Ecto neural progenitor cell (in vitro differentiated cells): ENCODE measurements at regions not wholly inside any gene's neighbourhood (a gene's known extent, or its start where the extent isn't known, plus 50 kb on each side); places are given as distances from the start of the nearest gene placed in this dataset.
A peak's percentile ranks its signal among the peaks of the same experiment; 100 is the strongest.

Experiments
- DNase-seq: peaks from one replicate; pipeline ENCODE4 v3.0.0-alpha.2; 2018; ENCODE audit warnings: low spot score

DNA sequence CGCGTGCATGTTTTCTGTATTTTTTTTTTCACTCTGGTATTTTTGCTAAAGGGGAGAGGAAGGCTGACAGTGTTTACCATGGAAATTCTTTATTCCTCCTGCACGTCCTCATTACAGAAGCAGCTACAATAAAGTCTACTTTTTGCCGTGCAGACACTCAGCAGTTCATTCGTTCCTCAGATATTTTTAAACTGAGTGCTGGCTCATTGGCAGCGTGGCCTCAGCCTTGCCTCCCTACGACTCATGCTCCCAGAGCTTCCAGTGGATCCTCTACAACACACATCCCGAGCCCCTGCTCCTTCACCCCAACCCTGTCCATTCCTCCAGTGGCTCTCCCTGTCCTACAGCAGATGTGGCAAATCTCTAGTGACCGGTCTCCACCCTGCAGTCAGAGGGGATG, 239.2 kb upstream of the ZMIZ1 start:
- no peak for DNase-seq

DNA sequence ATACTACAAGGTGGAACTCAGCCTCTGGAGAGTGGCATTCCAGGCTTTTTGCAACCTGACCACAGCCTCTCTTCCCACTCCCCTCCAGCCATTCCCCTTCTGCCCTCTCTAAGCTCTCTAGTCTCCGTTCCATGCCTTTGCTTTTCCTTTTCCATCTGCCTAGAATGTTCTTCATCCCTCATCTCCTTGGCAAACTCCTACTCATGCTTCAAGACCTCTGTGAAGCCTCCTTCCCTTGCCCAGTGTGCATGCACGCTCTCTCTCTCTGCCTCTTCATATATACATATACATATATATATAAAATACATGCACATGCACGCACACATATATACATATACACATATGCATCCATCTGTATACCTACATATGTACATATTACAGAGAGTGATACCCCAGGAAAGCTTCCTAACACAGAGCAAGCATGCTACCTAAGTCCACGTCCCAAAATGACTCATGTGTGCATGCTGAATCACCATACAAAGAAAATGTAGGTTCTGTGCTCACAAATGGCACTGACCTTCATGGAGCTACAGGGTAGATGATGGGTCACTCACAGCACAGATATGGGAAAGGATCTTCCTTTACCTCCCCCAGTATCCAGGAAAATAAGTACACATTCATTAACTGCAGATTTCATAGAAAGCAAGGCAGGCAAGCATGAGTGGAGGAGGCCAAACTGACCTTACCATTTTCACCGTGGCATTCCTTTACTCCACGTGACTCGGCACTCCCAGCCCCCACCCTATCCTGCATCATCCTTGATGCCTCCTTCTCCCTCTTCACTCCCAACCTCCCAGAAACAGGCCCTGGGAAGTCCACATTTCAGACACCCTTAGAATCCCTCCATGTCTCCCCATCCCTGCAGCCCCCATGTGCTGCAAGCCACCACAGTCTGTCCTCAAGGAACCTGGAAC, 238.4 kb upstream of the ZMIZ1 start:
- DNase-seq, result no peak

DNA sequence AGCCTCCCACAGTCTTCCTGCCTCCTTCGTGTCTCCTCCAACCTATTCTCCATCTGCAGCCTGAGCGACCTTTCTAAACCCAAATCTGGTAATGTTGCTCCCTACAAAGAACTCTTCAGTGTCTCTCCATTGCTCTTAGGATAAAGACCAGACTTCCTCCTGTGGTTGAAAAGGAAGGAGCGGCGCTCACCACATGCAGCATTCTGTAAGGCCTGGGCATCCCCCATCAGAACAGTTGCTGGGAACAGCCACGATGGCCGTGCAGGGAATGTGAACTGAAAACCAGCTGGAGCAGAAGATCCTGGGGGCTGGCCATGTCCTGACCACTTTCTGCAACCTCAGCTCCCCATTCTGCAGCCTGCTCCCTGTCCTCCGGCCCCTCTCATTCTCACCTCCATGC, 237.8 kb upstream of the ZMIZ1 start:
- DNase-seq, result no peak

DNA sequence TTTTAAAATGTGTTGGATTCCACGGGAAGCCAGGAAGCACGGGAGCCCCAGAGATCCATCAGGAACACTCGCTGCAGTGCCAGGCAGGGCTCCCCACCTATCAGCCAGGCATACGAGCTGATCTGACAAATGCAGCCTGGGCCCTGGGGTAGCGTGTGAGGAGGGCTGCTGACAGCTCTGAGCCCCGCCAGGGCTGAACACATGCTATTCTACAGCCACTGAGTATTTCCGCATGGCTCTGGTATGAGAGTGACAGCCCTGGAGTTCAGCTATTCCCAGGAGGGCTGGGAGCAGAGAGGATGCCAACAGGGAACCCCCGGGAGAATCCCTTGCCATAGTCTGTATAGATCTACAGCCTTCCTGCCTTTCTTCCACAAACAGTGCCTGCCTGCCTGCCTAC, 237.3 kb upstream of the ZMIZ1 start:
- DNase-seq, result no peak

DNA sequence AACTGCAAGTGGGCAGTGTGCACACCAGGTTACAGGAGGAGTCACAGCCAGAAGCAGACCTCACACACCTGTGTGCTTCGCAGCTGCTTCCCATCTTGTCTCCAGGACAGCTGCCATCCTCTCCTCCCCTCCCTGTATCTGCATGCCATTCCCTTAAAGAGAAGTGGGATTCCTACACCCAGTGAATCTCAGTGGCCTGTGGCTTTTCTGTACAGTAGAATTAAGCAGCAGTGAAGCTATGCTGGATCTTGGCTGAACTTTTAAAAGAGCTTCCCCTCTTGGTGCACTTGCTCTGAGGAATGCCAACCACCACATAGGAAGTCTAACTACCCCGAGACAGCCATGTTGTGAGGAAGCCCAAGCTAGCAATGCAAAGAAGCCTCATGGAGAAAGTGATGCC, 236.5 kb upstream of the ZMIZ1 start:
- DNase-seq, result no peak

DNA sequence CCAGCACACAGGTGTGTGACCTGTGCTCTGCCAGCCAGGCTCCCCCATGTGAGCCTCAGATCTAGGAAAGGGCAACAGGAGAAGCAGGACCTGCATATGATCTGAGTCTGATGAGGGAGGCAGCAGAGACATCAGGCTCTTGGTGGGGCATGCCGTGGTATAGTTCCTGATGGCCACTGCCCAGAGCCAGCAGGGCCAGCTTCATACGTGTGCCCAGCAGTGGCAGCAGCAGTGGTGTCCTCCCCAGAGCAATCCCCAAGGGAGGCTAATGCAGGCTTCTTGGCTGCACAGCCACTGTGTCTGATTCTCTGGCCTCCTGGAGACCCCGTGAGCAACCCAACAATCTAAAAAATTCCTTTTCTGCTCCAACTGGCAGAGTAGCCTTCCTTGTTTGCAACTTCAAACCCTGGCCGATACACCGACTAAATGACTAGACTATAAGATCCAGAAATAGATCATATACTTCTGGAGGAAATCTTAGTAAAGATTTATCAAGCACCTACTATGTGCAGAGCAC, 230.6 kb upstream of the ZMIZ1 start:
- no peak for DNase-seq

DNA sequence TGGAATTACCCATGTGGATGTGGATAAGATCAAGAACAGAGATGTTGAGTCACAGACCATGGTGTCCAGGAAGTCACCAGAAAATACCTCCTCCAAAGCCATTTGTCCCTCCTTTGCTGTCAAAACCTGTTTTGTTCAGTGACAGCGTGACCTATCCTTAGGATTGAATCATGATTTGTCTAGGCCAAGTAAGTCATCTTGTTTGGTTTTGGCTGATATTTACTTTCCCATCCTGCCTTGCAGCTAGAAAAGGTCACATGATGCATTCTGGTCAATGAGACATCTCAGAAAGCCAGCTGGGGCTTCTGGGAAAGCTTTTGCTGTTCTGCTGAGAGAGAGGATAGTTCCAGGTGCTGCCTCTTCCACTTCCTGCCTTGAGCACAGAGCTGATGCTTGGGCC, 225.3 kb upstream of the ZMIZ1 start:
- DNase-seq, result no peak

DNA sequence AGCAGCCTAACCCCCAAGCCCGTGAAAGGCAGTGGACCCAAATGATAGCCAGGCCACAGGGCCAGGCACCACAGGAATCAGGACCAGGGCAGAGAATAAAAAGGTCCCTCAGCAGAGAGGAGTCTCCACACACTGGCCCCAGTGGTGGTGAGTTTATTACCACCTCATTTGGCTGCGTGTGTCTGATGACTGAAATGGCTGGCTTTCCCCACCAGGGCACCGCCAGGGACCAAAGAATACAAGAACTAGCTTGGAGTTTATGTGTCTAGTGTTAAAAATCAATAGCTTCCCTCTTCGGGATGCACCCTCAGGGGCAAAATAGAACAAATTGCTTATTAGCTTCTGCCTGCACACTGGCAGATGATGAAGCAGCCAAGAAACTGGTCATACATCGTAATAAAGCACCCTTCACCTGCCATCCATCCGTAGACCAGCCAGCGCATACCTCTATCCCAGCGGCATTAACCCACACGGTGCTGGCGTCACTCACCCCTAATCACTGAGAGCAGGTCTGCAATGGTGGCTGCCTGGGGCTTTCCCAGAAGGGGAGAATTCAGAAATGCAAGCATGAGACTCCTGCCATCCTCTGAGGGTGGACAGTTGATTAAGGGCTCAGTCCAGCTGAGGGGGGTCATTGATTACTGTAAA, 223.7 kb upstream of the ZMIZ1 start:
- no peak for DNase-seq

DNA sequence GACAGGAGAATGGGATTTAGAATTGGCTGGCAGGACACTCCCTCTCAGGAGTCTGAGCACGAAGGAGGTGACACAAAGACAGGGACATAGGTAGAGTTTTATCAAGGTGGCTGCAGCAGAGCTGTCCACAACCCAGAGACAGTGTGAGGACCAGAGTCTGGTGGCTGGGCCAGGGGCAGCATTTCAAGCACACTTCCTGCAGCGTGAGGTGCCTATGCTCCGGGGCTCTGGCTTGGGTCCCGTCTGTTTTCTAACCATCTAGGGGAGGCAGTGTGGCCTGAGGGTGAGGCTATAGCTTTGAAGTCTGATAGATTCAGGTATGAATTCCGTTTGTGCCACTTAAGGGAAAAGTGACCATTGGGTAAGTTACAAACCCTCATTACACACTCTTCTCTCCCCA, 222.7 kb upstream of the ZMIZ1 start:
- no peak for DNase-seq

DNA sequence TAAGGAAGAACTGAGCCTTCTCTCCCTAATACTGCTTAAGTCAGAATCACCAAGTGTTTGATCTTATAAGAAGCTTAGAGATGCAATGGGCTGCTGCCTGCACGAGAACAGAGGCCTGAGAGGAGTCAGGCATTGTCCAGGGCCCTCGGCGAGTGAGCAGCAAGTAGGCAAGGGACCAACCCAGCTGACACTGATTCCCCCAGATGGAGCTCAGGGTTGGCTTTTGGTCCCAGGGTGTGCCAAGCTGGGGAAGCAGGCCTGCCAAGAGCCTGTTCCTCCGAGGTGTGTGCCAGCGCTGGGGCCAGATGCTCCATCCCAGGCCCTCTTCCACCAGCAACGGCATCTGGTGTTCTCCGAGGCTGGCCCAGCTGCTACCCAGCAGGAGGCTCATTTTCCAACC, 222.0 kb upstream of the ZMIZ1 start:
- no peak for DNase-seq

DNA sequence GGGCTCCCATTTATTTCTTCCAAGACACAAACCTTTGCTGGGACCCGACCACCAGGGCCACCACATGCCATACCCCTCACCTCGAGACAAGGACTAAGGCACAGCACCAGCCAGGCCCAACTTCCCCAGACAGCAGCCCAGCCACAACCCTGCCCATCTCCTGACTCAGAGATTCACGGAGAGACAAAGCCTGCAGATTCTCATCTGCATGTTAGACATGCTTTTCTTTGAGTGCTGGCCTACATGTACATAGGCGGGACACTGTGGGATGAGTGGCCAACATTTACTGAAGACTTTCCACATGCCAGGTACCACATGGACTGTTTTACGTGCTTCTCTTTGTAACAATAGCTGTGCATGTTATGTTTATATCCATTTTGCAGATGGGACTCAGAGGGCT, 221.3 kb upstream of the ZMIZ1 start:
- DNase-seq, result no peak

DNA sequence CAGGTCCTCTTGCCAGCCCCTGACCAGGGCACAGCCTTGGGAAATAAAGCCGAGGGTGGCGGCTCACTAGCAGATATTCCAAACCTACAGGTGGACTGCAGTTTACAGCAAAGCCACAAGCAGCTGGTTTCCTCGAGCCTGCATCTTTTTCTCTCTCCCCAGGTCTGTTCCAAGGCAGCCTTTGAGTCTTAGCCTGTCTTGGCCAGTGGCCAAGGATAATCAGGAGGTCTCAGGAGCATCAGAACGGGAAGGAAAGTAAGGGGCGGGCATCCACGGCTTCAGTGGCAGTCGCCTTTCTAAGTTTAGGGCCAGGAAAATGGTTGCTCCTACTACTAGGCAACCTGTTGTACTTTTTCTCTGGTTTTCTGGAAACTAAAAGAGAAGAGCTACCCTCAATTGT, 219.7 kb upstream of the ZMIZ1 start:
- no peak for DNase-seq

DNA sequence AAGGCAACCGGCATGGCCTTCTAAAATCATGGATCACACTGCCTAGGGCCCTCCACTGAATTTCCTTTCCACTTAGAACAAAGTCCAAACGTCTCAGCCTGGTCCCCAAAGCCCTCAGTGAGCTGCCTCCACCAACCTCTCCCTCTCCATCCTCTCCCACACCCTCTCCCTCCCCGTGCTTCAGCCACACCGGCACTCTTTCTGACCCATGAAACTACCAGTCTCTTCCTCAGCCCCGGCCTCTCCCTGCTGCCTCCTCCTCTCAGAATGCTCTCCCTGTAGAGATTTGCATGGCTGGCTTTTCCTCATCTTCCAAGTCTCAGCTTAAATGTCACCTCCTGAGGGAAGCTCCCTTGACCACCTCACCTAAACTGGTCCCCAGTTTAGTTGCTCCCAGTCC, 219.0 kb upstream of the ZMIZ1 start:
- DNase-seq, result no peak

DNA sequence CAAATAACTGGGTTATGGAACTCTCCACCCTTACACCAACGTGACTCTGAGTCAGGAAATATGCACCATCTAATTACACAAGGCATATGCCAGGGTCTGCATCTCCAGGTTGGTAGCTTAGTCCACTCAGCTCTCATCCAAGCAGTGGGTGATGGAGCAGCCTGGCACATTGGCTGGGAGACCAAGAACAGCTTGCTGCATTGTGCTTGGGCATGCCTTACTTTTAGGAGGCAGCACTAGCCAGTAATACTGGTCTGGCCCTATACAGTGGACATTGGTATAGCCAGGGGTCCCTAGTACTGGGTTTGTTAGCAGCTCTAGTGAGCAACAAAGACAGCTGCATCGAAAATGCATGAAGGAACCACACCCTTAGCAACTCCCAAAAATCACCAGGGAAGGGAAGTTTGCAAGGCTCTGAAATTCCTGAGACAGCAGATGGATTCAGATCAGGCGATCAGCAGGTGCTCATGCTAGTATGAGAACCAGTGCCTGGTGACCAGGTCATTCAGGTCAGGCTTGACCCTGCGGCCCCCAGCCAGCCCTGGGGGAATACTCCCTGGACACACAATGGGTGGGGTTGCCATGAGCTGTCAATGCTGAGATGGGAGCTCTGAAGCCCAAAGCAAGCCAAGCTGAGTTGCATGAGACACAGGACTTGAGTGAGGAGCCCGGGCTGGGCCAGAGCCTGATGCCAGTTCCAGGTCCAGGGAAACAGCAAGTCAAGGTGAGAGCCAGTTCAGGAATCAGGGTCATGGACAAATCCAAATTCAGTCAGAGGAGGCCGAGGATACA, 217.9 kb upstream of the ZMIZ1 start:
- DNase-seq, result no peak

DNA sequence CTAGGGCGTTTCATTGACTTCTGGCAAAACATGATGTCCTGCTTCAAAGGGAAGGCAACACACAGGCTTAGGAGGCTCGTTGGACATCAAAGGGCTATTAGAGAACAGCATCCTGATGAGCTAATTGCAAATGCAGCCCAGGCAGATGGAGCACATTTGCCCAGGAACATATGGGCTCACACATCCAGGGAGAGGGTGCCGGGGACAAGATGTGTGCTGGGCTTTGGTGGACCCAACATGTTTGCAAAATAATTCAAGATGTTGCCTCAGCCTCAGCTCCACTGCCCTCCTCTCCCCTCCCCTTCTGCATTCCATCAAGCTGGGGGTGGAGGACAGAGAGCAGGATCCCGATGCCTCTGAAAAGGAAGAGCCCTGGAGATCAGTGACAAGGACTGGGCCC, 217.1 kb upstream of the ZMIZ1 start:
- no peak for DNase-seq

DNA sequence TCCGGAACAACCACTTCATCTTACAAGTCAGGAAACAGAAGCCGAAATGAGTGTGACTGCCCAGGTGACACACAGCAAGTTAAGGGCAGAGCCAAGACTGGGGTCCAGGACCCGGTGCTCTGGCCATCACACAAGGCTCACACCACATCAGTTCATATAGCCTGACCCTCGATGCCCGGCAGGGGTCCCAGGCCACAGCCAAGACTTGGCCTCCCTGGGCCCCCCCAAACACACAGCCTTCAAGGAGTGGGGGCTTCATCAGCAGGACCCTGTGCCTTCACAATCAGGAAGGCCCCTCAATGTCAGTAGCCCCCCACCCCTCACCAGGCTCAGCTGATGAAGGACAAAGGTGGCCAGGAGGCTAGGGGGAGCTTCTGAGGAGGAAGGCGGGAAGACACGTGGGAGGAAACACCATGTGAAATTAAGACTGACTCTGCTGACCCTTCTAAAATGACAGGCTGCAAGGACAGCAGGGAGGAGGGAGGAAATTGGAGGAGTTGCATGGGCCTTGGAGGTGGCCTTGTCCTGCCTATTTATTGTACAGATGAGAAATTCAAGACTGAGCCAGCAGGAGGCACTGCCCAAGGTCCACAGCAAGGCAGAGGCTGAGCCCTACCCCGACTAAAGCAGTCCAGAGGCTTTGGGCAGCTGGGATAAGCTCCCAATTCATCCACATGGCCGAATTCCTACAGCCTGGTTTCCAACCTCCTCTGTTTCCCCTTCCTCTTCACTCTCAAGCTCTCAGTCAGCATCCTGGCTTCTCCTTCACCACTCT, 216.1 kb upstream of the ZMIZ1 start:
- DNase-seq, result peak; percentile 64

DNA sequence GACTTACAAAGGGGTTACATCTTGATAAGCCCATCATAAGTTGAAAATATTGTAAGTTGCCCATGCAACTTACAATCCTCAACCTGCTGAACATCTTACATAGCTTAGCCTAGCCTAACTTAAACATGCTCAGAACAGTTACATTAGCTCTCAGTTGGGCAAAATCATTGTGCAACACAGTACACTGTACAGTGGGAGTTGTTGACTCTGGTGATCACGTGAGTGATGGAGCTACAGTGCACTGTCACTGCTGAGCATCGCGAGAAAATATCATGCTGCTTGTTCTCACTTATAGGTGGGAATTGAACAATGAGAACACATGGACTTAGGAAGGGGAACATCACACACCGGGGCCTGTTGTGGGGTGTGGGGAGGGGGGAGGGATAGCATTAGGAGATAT, 214.9 kb upstream of the ZMIZ1 start:
- no peak for DNase-seq

DNA sequence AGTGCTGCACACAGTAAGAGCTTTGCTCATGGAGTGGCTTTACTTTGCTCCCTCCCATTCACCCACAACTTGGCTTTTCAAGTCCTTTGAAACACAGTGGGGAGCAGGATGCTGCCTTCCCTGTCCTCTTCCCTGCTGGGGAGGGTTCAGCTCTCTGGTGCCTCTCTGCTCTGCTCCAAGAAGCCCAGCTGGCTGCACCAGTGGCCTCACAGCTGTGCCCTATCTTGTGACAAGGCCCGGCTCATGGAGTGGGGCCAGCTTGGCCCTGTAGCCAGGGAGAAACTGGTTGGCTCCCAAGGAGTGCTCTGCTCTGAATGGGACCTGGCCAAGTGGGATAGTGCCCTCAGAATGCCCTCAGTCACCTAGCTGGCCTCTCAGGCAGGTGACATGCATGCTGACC, 212.3 kb upstream of the ZMIZ1 start:
- DNase-seq, result no peak

DNA sequence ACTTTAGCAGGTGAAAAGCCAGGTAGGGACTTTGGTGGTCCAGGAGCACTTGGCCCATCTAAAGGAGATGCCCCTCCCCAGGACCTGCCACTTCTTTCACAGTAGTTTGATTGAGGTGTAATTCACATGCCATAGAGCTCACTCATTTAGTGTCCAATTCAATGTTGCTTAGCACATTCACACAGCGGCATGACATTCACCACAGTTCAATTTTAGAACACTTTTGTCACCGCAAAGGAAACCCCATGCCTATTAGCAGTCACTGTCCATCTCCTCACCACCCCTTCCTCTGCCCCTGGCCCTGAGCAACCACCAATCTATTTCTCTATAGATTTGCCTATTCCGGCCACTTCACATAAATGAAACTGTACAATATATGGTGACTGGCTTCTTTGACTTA, 211.6 kb upstream of the ZMIZ1 start:
- no peak for DNase-seq

DNA sequence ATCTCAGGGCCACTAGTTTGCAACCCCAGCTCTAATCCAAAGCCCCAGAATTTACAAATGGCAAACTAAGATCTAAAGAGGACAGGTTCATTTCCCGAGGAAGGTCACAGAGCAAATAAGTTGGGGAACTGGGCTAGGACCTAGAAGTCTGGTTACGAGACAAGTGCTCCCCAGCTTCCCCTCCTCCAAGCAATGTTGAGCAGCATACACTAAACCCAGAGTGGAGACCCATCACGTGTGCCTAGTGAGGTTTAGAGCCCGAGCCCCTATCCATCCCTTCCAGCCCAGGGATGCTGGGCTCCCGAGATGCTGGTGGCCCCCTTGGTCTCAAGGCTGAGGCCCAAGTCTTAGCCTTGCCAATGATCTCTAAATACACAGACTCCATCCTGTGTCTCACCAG, 209.5 kb upstream of the ZMIZ1 start:
- peak; percentile 35 for DNase-seq

DNA sequence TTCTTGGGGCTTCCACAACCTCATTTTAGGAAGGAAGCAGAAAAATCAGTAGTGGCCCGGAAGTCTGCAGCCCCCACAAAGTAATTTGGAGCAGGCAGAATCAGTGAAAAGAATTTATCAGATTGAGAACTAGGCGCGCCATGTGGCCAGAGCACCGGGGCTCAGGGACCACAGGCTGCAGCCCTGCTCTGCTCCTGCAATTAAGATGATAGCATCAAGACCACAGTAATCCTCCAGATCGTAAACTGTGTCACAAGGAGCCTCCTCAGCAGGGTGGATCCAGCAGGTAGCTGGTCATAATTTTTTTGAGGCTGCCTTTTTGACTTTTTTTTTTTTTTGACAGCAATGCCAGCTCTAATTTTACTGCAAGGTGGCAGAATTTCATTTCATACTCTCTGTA, 209.0 kb upstream of the ZMIZ1 start:
- no peak for DNase-seq
